ENCODE measurements at regions not wholly inside any gene's neighbourhood (a gene's known extent, or its start where the extent isn't known, plus 50 kb on each side); places are given as distances from the start of the nearest gene placed in this dataset.

GRCh38 chr6:137981758-137982157 lies 114.7 kb downstream of the TNFAIP3 start:
- DNase-seq (ENCODE audit: low read depth) = no peak
- TF ChIP-seq CTCF (conservative IDR thresholded peaks at IDR 0.05; ENCODE audit: low read depth, low read length) = no peak

GRCh38 chr6:137982418-137983189 lies 115.5 kb downstream of the TNFAIP3 start:
- DNase-seq (ENCODE audit: low read depth) = no peak
- TF ChIP-seq CTCF (conservative IDR thresholded peaks at IDR 0.05; ENCODE audit: low read depth, low read length) = no peak
- H3K4me3 ChIP-seq (ENCODE audit: low read depth, low read length) = no peak overlapping the region

More at GRCh38 chr6:137981758-137982157, 114.7 kb downstream of the TNFAIP3 start:
- H3K4me3 ChIP-seq (ENCODE audit: low read depth, low read length) = no peak overlapping the region

- TF ChIP-seq CTCF (conservative IDR thresholded peaks at IDR 0.05; ENCODE audit: low read depth, low read length) = no peak
- no peak for DNase-seq (ENCODE audit: low read depth)
- no peak overlapping the region for H3K4me3 ChIP-seq (ENCODE audit: low read depth, low read length)
These were observed 116.2 kb downstream of the TNFAIP3 start for GRCh38 chr6:137983269-137983668.

- TF ChIP-seq CTCF (conservative IDR thresholded peaks at IDR 0.05; ENCODE audit: low read depth, low read length) = no peak
- H3K4me3 ChIP-seq (ENCODE audit: low read depth, low read length) = no peak overlapping the region
- DNase-seq (ENCODE audit: low read depth) = peak; percentile 30
These were observed 117.6 kb downstream of the PERP start for GRCh38 chr6:137989664-137990063.

- no peak overlapping the region for H3K4me3 ChIP-seq (ENCODE audit: low read depth, low read length)
- DNase-seq (ENCODE audit: low read depth) = no peak
- no peak for TF ChIP-seq CTCF (conservative IDR thresholded peaks at IDR 0.05; ENCODE audit: low read depth, low read length)
These were observed 111.8 kb downstream of the PERP start for GRCh38 chr6:137995371-137995770.

- TF ChIP-seq CTCF (conservative IDR thresholded peaks at IDR 0.05; ENCODE audit: low read depth, low read length) = no peak
- H3K4me3 ChIP-seq (ENCODE audit: low read depth, low read length) = no peak overlapping the region
- DNase-seq (ENCODE audit: low read depth) = no peak
These were observed 108.7 kb downstream of the PERP start for GRCh38 chr6:137998461-137999019.

GRCh38 chr6:137999815-138000214 lies 107.4 kb downstream of the PERP start:
- no peak for TF ChIP-seq CTCF (conservative IDR thresholded peaks at IDR 0.05; ENCODE audit: low read depth, low read length)
- no peak overlapping the region for H3K4me3 ChIP-seq (ENCODE audit: low read depth, low read length)
- DNase-seq (ENCODE audit: low read depth) = no peak
